Liver (tissue), 7 donors: ENCODE measurements at regions not wholly inside any gene's neighbourhood (a gene's known extent, or its start where the extent isn't known, plus 50 kb on each side); places are given as distances from the start of the nearest gene placed in this dataset.

Source experiments
- DNase-seq: peaks from one replicate; pipeline ENCODE4 v3.0.0-alpha.2; 2017; ENCODE audit warnings: low spot score
- H3K27ac ChIP-seq, 2 donors: one replicate each; pipeline ENCODE4 v1.7.0; 2013; ENCODE audit warnings: inconsistent platforms in 2 of 2, low read length in 2 of 2, control low read depth in 1 of 2, low read depth in 1 of 2, mild to moderate bottlenecking in 1 of 2
- H3K27me3 ChIP-seq, 4 donors: one replicate each; pipeline versions ENCODE4 v1.6.1 to v1.7.0; 2013; ENCODE audit warnings: low read length in 3 of 4, inconsistent platforms in 1 of 4, mild to moderate bottlenecking in 1 of 4, moderate library complexity in 1 of 4; ENCODE audit not compliant: control insufficient read depth in 4 of 4, insufficient read depth in 4 of 4
- H3K36me3 ChIP-seq, 4 donors: one replicate each; pipeline versions ENCODE4 v1.6.1 to v1.7.0; 2013; ENCODE audit warnings: low read length in 3 of 4, mild to moderate bottlenecking in 3 of 4, low read depth in 1 of 4, moderate library complexity in 1 of 4; ENCODE audit not compliant: control insufficient read depth in 4 of 4, insufficient read depth in 3 of 4
- H3K4me1 ChIP-seq, 4 donors: one replicate each; pipeline versions ENCODE4 v1.6.1 to v1.7.0; 2013; ENCODE audit warnings: low read length in 3 of 4, mild to moderate bottlenecking in 3 of 4, moderate library complexity in 1 of 4; ENCODE audit not compliant: control insufficient read depth in 4 of 4, insufficient read depth in 4 of 4
- H3K4me3 ChIP-seq, 3 donors: one replicate each; pipeline versions ENCODE4 v1.6.1 to v1.7.0; 2013; ENCODE audit warnings: low read length in 3 of 3, control low read depth in 1 of 3, low read depth in 1 of 3, mild to moderate bottlenecking in 1 of 3
- H3K9ac ChIP-seq, 2 donors: one replicate each; pipeline ENCODE4 v1.7.0; 2013; ENCODE audit warnings: low read length in 2 of 2, mild to moderate bottlenecking in 2 of 2, moderate library complexity in 2 of 2, control low read depth in 1 of 2, low read depth in 1 of 2
- H3K9me3 ChIP-seq, 4 donors: one replicate each; pipeline versions ENCODE4 v1.6.1 to v1.7.0; 2013; ENCODE audit warnings: low read length in 3 of 4; ENCODE audit not compliant: control insufficient read depth in 4 of 4
- EGR1 ChIP-seq, 2 donors: IDR thresholded peaks; 2 replicates each; pipeline ENCODE4 v1.6.1; 2016 to 2018; ENCODE audit warnings: antibody characterized with exemption in 2 of 2, low read depth in 2 of 2
- FOXA1 ChIP-seq: IDR thresholded peaks from 2 replicates; pipeline ENCODE4 v1.6.1; 2016; ENCODE audit warnings: antibody characterized with exemption
- GABPA ChIP-seq, 2 donors: IDR thresholded peaks in 1 of 2; conservative IDR thresholded peaks in 1 of 2; 2 replicates each; pipeline ENCODE4 v1.6.1; 2016; ENCODE audit warnings: antibody characterized with exemption in 2 of 2, mild to moderate bottlenecking in 1 of 2, moderate library complexity in 1 of 2
- HNF4A ChIP-seq, 2 donors: conservative IDR thresholded peaks; 2 replicates each; pipeline ENCODE4 v1.6.1; 2016; ENCODE audit warnings: antibody characterized with exemption in 2 of 2, mild to moderate bottlenecking in 2 of 2
- HNF4G ChIP-seq: IDR thresholded peaks from 2 replicates; pipeline ENCODE4 v1.6.1; 2016; ENCODE audit warnings: antibody characterized with exemption
- JUND ChIP-seq, 2 donors: IDR thresholded peaks; 2 replicates each; pipeline ENCODE4 v1.6.1; 2016; ENCODE audit warnings: antibody characterized with exemption in 2 of 2
- MAX ChIP-seq: IDR thresholded peaks from 2 replicates; pipeline ENCODE4 v1.6.1; 2016; ENCODE audit warnings: antibody characterized with exemption
- NR2F2 ChIP-seq: IDR thresholded peaks from 2 replicates; pipeline ENCODE4 v1.6.1; 2016; ENCODE audit warnings: antibody characterized with exemption
- RAD21 ChIP-seq, 2 donors: IDR thresholded peaks; 2 replicates each; pipeline ENCODE4 v1.6.1; 2016; ENCODE audit warnings: antibody characterized with exemption in 2 of 2, mild to moderate bottlenecking in 2 of 2
- REST ChIP-seq: IDR thresholded peaks from 2 replicates; pipeline ENCODE4 v1.6.1; 2016; ENCODE audit warnings: antibody characterized with exemption, mild to moderate bottlenecking
- RXRA ChIP-seq, 2 donors: IDR thresholded peaks; 2 replicates each; pipeline ENCODE4 v1.6.1; 2017 to 2018; ENCODE audit warnings: antibody characterized with exemption in 2 of 2, mild to moderate bottlenecking in 1 of 2
- SP1 ChIP-seq: IDR thresholded peaks from 2 replicates; pipeline ENCODE4 v1.6.1; 2018; ENCODE audit warnings: antibody characterized with exemption, mild to moderate bottlenecking
- YY1 ChIP-seq: IDR thresholded peaks from 2 replicates; pipeline ENCODE4 v1.6.1; 2016; ENCODE audit warnings: antibody characterized with exemption, mild to moderate bottlenecking
- ZBTB33 ChIP-seq: IDR thresholded peaks from 2 replicates; pipeline ENCODE4 v1.6.1; 2016; ENCODE audit warnings: antibody characterized with exemption
- WGBS: extraction: QIAGEN DNeasy Blood & Tissue Kit; methylation state at CpG from one replicate; pipeline ENCODE4 v1.1.7; 2013; 5-methylcytosine and 5-hydroxymethylcytosine counted together
- TF ChIP-seq, protein P1 (sequence below): IDR thresholded peaks from 2 replicates; pipeline ENCODE4 v1.6.1; 2016; ENCODE audit warnings: antibody characterized with exemption
- donor health status: healthy.
- donor health status: healthy.
- donor health status: healthy.
- donor health status: healthy.

- DNase-seq, result no peak
- Histone ChIP-seq H3K27ac (no peak overlapping the region), H3K9me3 (no peaks in the 10 kb centered on the region), H3K9ac (no peak overlapping the region), H3K4me3 (no peak overlapping the region), H3K27me3 (no peaks in the 10 kb centered on the region), H3K36me3 (no peaks in the 10 kb centered on the region), H3K4me1 (no peaks in the 10 kb centered on the region)
- TF ChIP-seq REST (no peak), NR2F2 (no peak), HNF4A (conservative IDR thresholded peaks at IDR 0.05) (no peak), RAD21 (IDR thresholded peaks at IDR 0.05) (no peak), MAX (no peak), GABPA (IDR thresholded peaks at IDR 0.05 in 1 of 2, conservative IDR thresholded peaks at IDR 0.05 in 1 of 2) (no peak), SP1 (no peak), HNF4G (no peak), RXRA (IDR thresholded peaks at IDR 0.05) (no peak), YY1 (no peak), JUND (IDR thresholded peaks at IDR 0.05) (no peak)
- TF ChIP-seq, protein P1, sequence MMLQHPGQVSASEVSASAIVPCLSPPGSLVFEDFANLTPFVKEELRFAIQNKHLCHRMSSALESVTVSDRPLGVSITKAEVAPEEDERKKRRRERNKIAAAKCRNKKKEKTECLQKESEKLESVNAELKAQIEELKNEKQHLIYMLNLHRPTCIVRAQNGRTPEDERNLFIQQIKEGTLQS, result no peak
- WGBS, result 75% methylated on average over 4 of the region's 4 CpGs
Measured at GRCh38 chr2:204468746-204469429, 76.4 kb upstream of the PARD3B start.

DNA sequence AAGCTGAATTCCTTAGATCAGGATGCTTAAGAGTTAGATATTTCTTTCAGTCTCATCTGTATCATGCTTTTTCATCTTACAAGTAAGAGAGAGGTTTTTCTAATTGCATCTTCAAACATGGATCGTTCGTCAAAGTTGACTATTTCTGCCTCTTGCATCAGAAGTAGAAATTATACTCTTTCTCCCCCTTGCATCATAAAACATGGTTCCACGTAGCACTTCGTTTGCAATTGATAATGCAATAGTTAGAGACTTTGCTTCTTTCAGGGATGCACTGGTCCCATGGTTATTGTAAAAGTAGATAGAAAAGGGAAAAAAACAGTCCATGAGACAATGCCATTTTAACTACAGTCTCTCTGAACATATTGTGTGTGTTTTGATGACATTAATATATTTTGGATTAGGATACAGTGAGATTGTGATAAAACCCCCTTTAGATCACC, 75.1 kb upstream of the PARD3B start:
- Histone ChIP-seq H3K9ac (no peak overlapping the region), H3K4me3 (no peak overlapping the region), H3K27ac (no peak overlapping the region), H3K27me3 (no peaks in the 10 kb centered on the region), H3K36me3 (no peaks in the 10 kb centered on the region), H3K9me3 (no peaks in the 10 kb centered on the region), H3K4me1 (no peaks in the 10 kb centered on the region)
- WGBS, result 91% methylated on average over 4 of the region's 4 CpGs
- DNase-seq, result no peak
- TF ChIP-seq REST (no peak), RXRA (IDR thresholded peaks at IDR 0.05) (no peak), NR2F2 (no peak), SP1 (no peak), YY1 (no peak), EGR1 (IDR thresholded peaks at IDR 0.05; ENCODE audit: low read depth in 2 of 2) (no peak), ZBTB33 (no peak), GABPA (IDR thresholded peaks at IDR 0.05 in 1 of 2, conservative IDR thresholded peaks at IDR 0.05 in 1 of 2) (no peak), RAD21 (IDR thresholded peaks at IDR 0.05) (no peak), FOXA1 (no peak), HNF4A (conservative IDR thresholded peaks at IDR 0.05) (no peak)
